Gastroesophageal sphincter (tissue), 4 donors: ENCODE measurements at regions not wholly inside any gene's neighbourhood (a gene's known extent, or its start where the extent isn't known, plus 50 kb on each side); places are given as distances from the start of the nearest gene placed in this dataset.

ENCODE experiments used
- ATAC-seq: fragments of 150-250 bp; one replicate; pipeline ENCODE4 v1.9.1; 2016; ENCODE audit warnings: mild to moderate bottlenecking, moderate library complexity
- H3K27ac ChIP-seq, 4 donors: fragments of 200-600 bp; sonication (generic) in 3 of 4; 1 replicate in 3 of 4; 2 replicates in 1 of 4; pipeline ENCODE4 v1.5.1; 2016 to 2019
- H3K27me3 ChIP-seq: fragments of 200-600 bp; sonication (generic); one replicate; pipeline ENCODE4 v1.5.1; 2019
- H3K36me3 ChIP-seq, 2 donors: fragments of 200-600 bp; sonication (generic); one replicate each; pipeline ENCODE4 v1.5.1; 2019; ENCODE audit warnings: control low read depth in 1 of 2
- H3K4me1 ChIP-seq, 3 donors: fragments of 200-600 bp; sonication (generic); 1 replicate in 2 of 3; 2 replicates in 1 of 3; pipeline ENCODE4 v1.5.1; 2016 to 2019; ENCODE audit warnings: control low read depth in 2 of 3
- H3K4me3 ChIP-seq, 2 donors: fragments of 200-600 bp; sonication (generic); one replicate each; pipeline ENCODE4 v1.5.1; 2019; ENCODE audit warnings: mild to moderate bottlenecking in 1 of 2, moderate library complexity in 1 of 2
- H3K9me3 ChIP-seq, 3 donors: fragments of 200-600 bp; sonication (generic); one replicate each; pipeline ENCODE4 v1.5.1; 2017 to 2019; ENCODE audit warnings: control low read depth in 2 of 3
- EP300 ChIP-seq: sonication (generic); formaldehyde crosslinking; IDR thresholded peaks from one replicate; pipeline ENCODE4 v1.6.1; 2017; ENCODE audit warnings: antibody characterized with exemption, mild to moderate bottlenecking
- POLR2A ChIP-seq, 2 donors: fragments of 450-650 bp; IDR thresholded peaks; one replicate each; pipeline ENCODE4 v1.6.1; 2017; ENCODE audit warnings: antibody characterized with exemption in 2 of 2, mild to moderate bottlenecking in 2 of 2, moderate library complexity in 1 of 2
- POLR2AphosphoS5 ChIP-seq: sonication (generic); formaldehyde crosslinking; IDR thresholded peaks from one replicate; pipeline ENCODE4 v1.6.1; 2017; ENCODE audit warnings: antibody characterized with exemption
- WGBS, 2 donors: methylation state at CpG; one replicate each; pipeline ENCODE4 v1.1.5; 2018; ENCODE audit warnings: low coverage in 1 of 2; 5-methylcytosine and 5-hydroxymethylcytosine counted together
- TF ChIP-seq, protein P1 (sequence below), 4 experiments: fragments of 200-600 bp in 2 of 4; fragments of 450-650 bp in 2 of 4; sonication (generic) in 1 of 4; IDR thresholded peaks; one replicate each; pipeline ENCODE4 v1.5.1; 2017 to 2019; ENCODE audit warnings: antibody characterized with exemption in 4 of 4, mild to moderate bottlenecking in 2 of 4, moderate library complexity in 2 of 4

DNA sequence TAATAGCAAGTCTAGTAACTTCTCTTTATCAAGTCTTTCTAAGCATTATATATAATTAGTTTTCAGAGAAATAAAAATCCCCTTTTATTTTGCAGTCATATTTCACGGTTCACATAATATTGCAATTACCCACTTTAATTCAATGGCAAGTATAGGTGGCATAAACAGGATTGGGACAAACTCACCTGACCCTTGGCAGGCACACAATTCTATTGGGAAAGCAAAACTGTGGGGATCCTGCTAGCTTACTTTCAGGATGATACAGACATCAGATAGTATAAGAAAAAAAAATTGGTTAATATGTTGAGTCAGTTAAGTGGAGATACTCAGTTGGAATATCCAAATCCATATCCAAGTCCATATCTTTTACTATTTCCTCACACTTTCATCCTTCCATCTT is 294.8 kb downstream of the SNX13 start:
- peaks cover 0 to 5% (median 0%) of the 10 kb centered on the region in 3 donors for H3K4me1 ChIP-seq
- H3K9me3 ChIP-seq = no peaks in the 10 kb centered on the region
- H3K27me3 ChIP-seq = no peaks in the 10 kb centered on the region
- WGBS, 2 donors = 92 to 100% methylated on average over 1 of the region's 1 CpG
- no peak for ATAC-seq
- no peaks in the 10 kb centered on the region for H3K36me3 ChIP-seq
- TF ChIP-seq POLR2A (IDR thresholded peaks at IDR 0.05) (no peak), POLR2AphosphoS5 (no peak), EP300 (no peak)
- TF ChIP-seq, protein P1, sequence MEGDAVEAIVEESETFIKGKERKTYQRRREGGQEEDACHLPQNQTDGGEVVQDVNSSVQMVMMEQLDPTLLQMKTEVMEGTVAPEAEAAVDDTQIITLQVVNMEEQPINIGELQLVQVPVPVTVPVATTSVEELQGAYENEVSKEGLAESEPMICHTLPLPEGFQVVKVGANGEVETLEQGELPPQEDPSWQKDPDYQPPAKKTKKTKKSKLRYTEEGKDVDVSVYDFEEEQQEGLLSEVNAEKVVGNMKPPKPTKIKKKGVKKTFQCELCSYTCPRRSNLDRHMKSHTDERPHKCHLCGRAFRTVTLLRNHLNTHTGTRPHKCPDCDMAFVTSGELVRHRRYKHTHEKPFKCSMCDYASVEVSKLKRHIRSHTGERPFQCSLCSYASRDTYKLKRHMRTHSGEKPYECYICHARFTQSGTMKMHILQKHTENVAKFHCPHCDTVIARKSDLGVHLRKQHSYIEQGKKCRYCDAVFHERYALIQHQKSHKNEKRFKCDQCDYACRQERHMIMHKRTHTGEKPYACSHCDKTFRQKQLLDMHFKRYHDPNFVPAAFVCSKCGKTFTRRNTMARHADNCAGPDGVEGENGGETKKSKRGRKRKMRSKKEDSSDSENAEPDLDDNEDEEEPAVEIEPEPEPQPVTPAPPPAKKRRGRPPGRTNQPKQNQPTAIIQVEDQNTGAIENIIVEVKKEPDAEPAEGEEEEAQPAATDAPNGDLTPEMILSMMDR (IDR thresholded peaks at IDR 0.05) = no peak
- H3K4me3 ChIP-seq = no peak overlapping the region
- no peak overlapping the region for H3K27ac ChIP-seq

DNA sequence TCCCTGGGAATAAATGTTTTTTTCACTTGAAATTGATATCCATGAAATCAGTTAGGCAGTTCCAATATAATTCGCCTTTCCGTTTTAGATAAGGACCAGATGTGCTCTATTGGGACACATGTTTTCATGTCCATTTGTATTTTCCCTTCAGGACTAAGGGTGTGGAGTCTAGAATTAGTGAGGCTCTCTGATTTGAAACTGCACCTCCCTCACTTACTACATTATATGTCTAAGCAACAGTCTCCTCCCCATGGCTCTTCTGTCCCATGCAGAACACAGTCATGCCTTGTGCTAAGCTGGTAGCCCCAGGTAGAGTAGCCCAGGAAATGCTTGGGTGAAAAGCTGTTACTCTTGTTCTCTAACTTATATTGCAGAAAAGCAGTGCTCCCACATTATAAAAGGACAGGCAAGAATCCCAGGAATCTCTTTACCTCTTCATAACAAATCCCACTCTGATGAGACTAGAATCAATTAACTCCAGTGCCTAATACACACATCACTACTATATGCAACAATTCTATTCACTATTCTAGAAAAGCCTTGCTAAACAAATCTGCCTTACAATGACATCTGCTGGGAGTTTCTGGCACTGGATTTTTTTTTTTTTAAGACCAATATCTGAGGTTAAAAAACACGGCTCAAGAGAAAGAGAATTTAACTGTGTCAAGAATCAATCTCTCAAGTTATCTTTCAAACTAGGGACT is 293.9 kb downstream of the SNX13 start:
- H3K4me1 ChIP-seq = peaks cover 0 to 7% (median 0%) of the 10 kb centered on the region in 3 donors
- 44 to 55% methylated on average over 3 of the region's 3 CpGs for WGBS, 2 donors
- no peaks in the 10 kb centered on the region for H3K36me3 ChIP-seq
- H3K4me3 ChIP-seq = no peak overlapping the region
- no peak for ATAC-seq
- no peak overlapping the region for H3K27ac ChIP-seq
- TF ChIP-seq, protein P1 (IDR thresholded peaks at IDR 0.05) = peak in 1 of 4 experiments; percentile 23
- TF ChIP-seq EP300 = no peak
- H3K27me3 ChIP-seq = no peaks in the 10 kb centered on the region
- no peaks in the 10 kb centered on the region for H3K9me3 ChIP-seq

DNA sequence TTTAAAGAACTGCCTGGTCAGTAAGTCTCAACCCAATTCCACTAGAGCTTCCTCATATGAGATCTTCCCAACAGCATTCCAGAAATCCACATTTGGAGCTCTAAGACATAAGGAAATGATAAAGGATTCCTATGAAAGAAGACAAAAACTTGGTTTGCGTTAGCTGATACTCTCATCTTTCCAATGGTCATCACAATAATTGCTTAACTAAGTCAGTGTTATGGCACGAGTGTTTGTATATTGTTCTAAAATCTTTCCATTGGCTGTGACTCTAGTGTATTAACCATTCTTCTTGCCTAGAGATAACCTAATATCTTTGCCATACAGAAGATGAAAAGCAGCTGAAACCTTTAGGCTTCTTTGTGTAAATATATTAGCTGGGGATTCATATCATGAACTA is 289.0 kb downstream of the SNX13 start:
- TF ChIP-seq POLR2AphosphoS5 = no peak
- TF ChIP-seq, protein P1 (IDR thresholded peaks at IDR 0.05) = no peak
- no peak for TF ChIP-seq EP300
- no peak for TF ChIP-seq POLR2A (IDR thresholded peaks at IDR 0.05)
- no peaks in the 10 kb centered on the region for H3K27me3 ChIP-seq
- no peaks in the 10 kb centered on the region for H3K9me3 ChIP-seq
- no peak for ATAC-seq
- H3K4me3 ChIP-seq = no peak overlapping the region
- 19 to 49% methylated on average over 2 of the region's 2 CpGs for WGBS, 2 donors
- no peaks in the 10 kb centered on the region for H3K36me3 ChIP-seq
- H3K27ac ChIP-seq = peak overlapping the region; percentile 23 to 65 (median 54)
- H3K4me1 ChIP-seq = peaks cover 2 to 20% (median 3%) of the 10 kb centered on the region in 3 donors

DNA sequence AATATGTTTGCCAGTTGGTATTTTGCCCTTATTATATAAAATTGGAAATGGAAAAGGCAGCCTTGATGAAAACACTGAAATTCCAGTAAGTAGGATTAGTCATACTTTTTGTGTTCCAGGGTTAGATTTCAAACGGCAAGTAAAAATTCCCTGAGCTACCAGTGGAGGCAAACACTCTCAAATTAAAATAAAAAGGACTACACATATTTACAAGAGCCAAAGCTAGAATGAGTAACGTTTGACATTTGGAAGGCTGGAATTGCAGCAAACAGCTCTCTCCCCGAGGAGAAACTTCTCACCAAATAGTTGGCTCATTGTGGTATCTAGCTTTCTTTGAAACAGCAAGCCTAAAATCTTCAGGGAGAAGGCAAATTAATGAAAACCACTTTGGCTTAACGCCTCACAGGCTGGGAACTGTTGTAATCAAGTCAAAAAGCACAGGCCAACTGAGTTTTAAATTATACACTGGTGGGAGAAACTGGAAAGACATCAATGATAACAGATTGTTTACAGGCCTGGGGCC is 288.4 kb downstream of the SNX13 start:
- Histone ChIP-seq H3K4me1 (peaks cover 2 to 20% (median 3%) of the 10 kb centered on the region in 3 donors), H3K4me3 (no peak overlapping the region), H3K9me3 (no peaks in the 10 kb centered on the region), H3K27me3 (no peaks in the 10 kb centered on the region), H3K36me3 (no peaks in the 10 kb centered on the region), H3K27ac (peak overlapping the region; percentile 43 to 66 (median 58))
- WGBS, 2 donors = 21 to 24% methylated on average over 4 of the region's 4 CpGs
- ATAC-seq = peak; percentile 87
- TF ChIP-seq EP300 (no peak), POLR2A (IDR thresholded peaks at IDR 0.05) (no peak), POLR2AphosphoS5 (peak; percentile 82)
- TF ChIP-seq, protein P1 (IDR thresholded peaks at IDR 0.05) = peak in 3 of 4 experiments; percentile 12 to 71 (median 70)

DNA sequence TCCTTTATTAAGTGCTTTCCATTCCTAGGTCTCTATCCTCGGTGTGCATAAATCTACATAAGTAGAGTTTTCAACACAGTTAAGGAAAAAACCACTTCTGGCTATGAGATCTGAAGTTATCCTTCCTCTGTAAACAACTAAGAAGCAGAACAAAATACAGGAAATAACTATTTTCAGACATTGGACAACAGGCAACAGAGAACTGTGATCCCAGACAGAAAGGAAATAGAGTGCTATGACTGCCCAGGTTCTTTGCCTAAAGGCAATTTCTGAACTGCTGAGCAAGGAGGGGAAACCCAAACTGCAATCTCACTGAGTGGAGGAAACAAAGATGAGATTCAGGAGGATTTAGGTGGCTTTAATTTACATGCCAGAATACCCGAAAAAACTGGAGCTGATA is 285.4 kb downstream of the SNX13 start:
- 49 to 64% methylated on average over 1 to 2 of the region's 2 CpGs for WGBS, 2 donors
- Histone ChIP-seq H3K27me3 (no peaks in the 10 kb centered on the region), H3K4me1 (peaks cover 2 to 20% (median 3%) of the 10 kb centered on the region in 3 donors), H3K36me3 (no peaks in the 10 kb centered on the region), H3K27ac (no peak overlapping the region), H3K4me3 (no peak overlapping the region), H3K9me3 (peaks cover 0 to 12% (median 0%) of the 10 kb centered on the region in 3 donors)
- no peak for ATAC-seq
- no peak for TF ChIP-seq EP300
- TF ChIP-seq POLR2AphosphoS5 = no peak
- TF ChIP-seq POLR2A (IDR thresholded peaks at IDR 0.05) = no peak
- TF ChIP-seq, protein P1 (IDR thresholded peaks at IDR 0.05) = no peak
